ENCODE measurements at regions not wholly inside any gene's neighbourhood (a gene's known extent, or its start where the extent isn't known, plus 50 kb on each side); places are given as distances from the start of the nearest gene placed in this dataset.

GRCh38 chr16:73636196-73636595 lies 588.3 kb upstream of the ZFHX3 start:
- Histone ChIP-seq H3K9me3 (ENCODE audit: control insufficient read depth, low read length) (no peaks in the 10 kb centered on the region), H3K27me3 (ENCODE audit: control insufficient read depth, insufficient read depth, low read length) (no peaks in the 10 kb centered on the region), H3K36me3 (ENCODE audit: control insufficient read depth, insufficient read depth, low read length) (no peaks in the 10 kb centered on the region), H3K4me1 (ENCODE audit: control insufficient read depth, insufficient read depth, low read length) (no peaks in the 10 kb centered on the region), H3K4me3 (ENCODE audit: low read length) (no peak overlapping the region), H3K9ac (ENCODE audit: low read length) (no peak overlapping the region)

- H3K9ac ChIP-seq (ENCODE audit: low read length): no peak overlapping the region
Measured at GRCh38 chr16:73629011-73629410, 581.1 kb upstream of the ZFHX3 start.

GRCh38 chr16:73617738-73618137 lies 569.8 kb upstream of the ZFHX3 start:
- H3K4me3 ChIP-seq (ENCODE audit: low read length): no peak overlapping the region
- no peaks in the 10 kb centered on the region for H3K9me3 ChIP-seq (ENCODE audit: control insufficient read depth, low read length)
- no peaks in the 10 kb centered on the region for H3K4me1 ChIP-seq (ENCODE audit: control insufficient read depth, insufficient read depth, low read length)
- H3K36me3 ChIP-seq (ENCODE audit: control insufficient read depth, insufficient read depth, low read length): no peaks in the 10 kb centered on the region
- H3K27me3 ChIP-seq (ENCODE audit: control insufficient read depth, insufficient read depth, low read length): no peaks in the 10 kb centered on the region
- no peak overlapping the region for H3K9ac ChIP-seq (ENCODE audit: low read length)

More at GRCh38 chr16:73629011-73629410, 581.1 kb upstream of the ZFHX3 start:
- H3K9me3 ChIP-seq (ENCODE audit: control insufficient read depth, low read length): no peaks in the 10 kb centered on the region
- H3K4me3 ChIP-seq (ENCODE audit: low read length): no peak overlapping the region
- H3K27me3 ChIP-seq (ENCODE audit: control insufficient read depth, insufficient read depth, low read length): no peaks in the 10 kb centered on the region
- no peaks in the 10 kb centered on the region for H3K36me3 ChIP-seq (ENCODE audit: control insufficient read depth, insufficient read depth, low read length)
- H3K4me1 ChIP-seq (ENCODE audit: control insufficient read depth, insufficient read depth, low read length): no peaks in the 10 kb centered on the region

- H3K9me3 ChIP-seq (ENCODE audit: control insufficient read depth, low read length): no peaks in the 10 kb centered on the region
- H3K27me3 ChIP-seq (ENCODE audit: control insufficient read depth, insufficient read depth, low read length): no peaks in the 10 kb centered on the region
- H3K4me3 ChIP-seq (ENCODE audit: low read length): no peak overlapping the region
- H3K36me3 ChIP-seq (ENCODE audit: control insufficient read depth, insufficient read depth, low read length): no peaks in the 10 kb centered on the region
- H3K9ac ChIP-seq (ENCODE audit: low read length): no peak overlapping the region
- H3K4me1 ChIP-seq (ENCODE audit: control insufficient read depth, insufficient read depth, low read length): no peaks in the 10 kb centered on the region
Measured at GRCh38 chr16:73616770-73617169, 568.8 kb upstream of the ZFHX3 start.

GRCh38 chr16:73616166-73616753 lies 568.3 kb upstream of the ZFHX3 start:
- Histone ChIP-seq H3K9me3 (ENCODE audit: control insufficient read depth, low read length) (no peaks in the 10 kb centered on the region), H3K27me3 (ENCODE audit: control insufficient read depth, insufficient read depth, low read length) (no peaks in the 10 kb centered on the region), H3K4me3 (ENCODE audit: low read length) (no peak overlapping the region), H3K4me1 (ENCODE audit: control insufficient read depth, insufficient read depth, low read length) (no peaks in the 10 kb centered on the region), H3K9ac (ENCODE audit: low read length) (no peak overlapping the region), H3K36me3 (ENCODE audit: control insufficient read depth, insufficient read depth, low read length) (no peaks in the 10 kb centered on the region)

- Histone ChIP-seq H3K9me3 (ENCODE audit: control insufficient read depth, low read length) (no peaks in the 10 kb centered on the region), H3K9ac (ENCODE audit: low read length) (no peak overlapping the region), H3K36me3 (ENCODE audit: control insufficient read depth, insufficient read depth, low read length) (no peaks in the 10 kb centered on the region), H3K27me3 (ENCODE audit: control insufficient read depth, insufficient read depth, low read length) (no peaks in the 10 kb centered on the region), H3K4me3 (ENCODE audit: low read length) (no peak overlapping the region), H3K4me1 (ENCODE audit: control insufficient read depth, insufficient read depth, low read length) (no peaks in the 10 kb centered on the region)
Measured at GRCh38 chr16:73615071-73615940, 567.4 kb upstream of the ZFHX3 start.

GRCh38 chr16:73614131-73614530 lies 566.2 kb upstream of the ZFHX3 start:
- H3K9me3 ChIP-seq (ENCODE audit: control insufficient read depth, low read length): no peaks in the 10 kb centered on the region
- H3K9ac ChIP-seq (ENCODE audit: low read length): no peak overlapping the region
- no peaks in the 10 kb centered on the region for H3K36me3 ChIP-seq (ENCODE audit: control insufficient read depth, insufficient read depth, low read length)
- no peaks in the 10 kb centered on the region for H3K4me1 ChIP-seq (ENCODE audit: control insufficient read depth, insufficient read depth, low read length)
- no peak overlapping the region for H3K4me3 ChIP-seq (ENCODE audit: low read length)
- H3K27me3 ChIP-seq (ENCODE audit: control insufficient read depth, insufficient read depth, low read length): peaks cover 3% of the 10 kb centered on the region

GRCh38 chr16:73610605-73611156 lies 562.8 kb upstream of the ZFHX3 start:
- Histone ChIP-seq H3K36me3 (ENCODE audit: control insufficient read depth, insufficient read depth, low read length) (no peaks in the 10 kb centered on the region), H3K4me3 (ENCODE audit: low read length) (no peak overlapping the region), H3K27me3 (ENCODE audit: control insufficient read depth, insufficient read depth, low read length) (peaks cover 3% of the 10 kb centered on the region), H3K4me1 (ENCODE audit: control insufficient read depth, insufficient read depth, low read length) (no peaks in the 10 kb centered on the region), H3K9me3 (ENCODE audit: control insufficient read depth, low read length) (no peaks in the 10 kb centered on the region), H3K9ac (ENCODE audit: low read length) (no peak overlapping the region)

GRCh38 chr16:73610160-73610559 lies 562.2 kb upstream of the ZFHX3 start:
- Histone ChIP-seq H3K27me3 (ENCODE audit: control insufficient read depth, insufficient read depth, low read length) (peaks cover 3% of the 10 kb centered on the region), H3K9me3 (ENCODE audit: control insufficient read depth, low read length) (no peaks in the 10 kb centered on the region), H3K4me1 (ENCODE audit: control insufficient read depth, insufficient read depth, low read length) (no peaks in the 10 kb centered on the region), H3K9ac (ENCODE audit: low read length) (no peak overlapping the region), H3K4me3 (ENCODE audit: low read length) (no peak overlapping the region), H3K36me3 (ENCODE audit: control insufficient read depth, insufficient read depth, low read length) (no peaks in the 10 kb centered on the region)

- Histone ChIP-seq H3K4me3 (ENCODE audit: low read length) (no peak overlapping the region), H3K27me3 (ENCODE audit: control insufficient read depth, insufficient read depth, low read length) (peaks cover 3% of the 10 kb centered on the region), H3K4me1 (ENCODE audit: control insufficient read depth, insufficient read depth, low read length) (no peaks in the 10 kb centered on the region), H3K36me3 (ENCODE audit: control insufficient read depth, insufficient read depth, low read length) (no peaks in the 10 kb centered on the region), H3K9me3 (ENCODE audit: control insufficient read depth, low read length) (no peaks in the 10 kb centered on the region), H3K9ac (ENCODE audit: low read length) (no peak overlapping the region)
Measured at GRCh38 chr16:73608911-73609310, 561.0 kb upstream of the ZFHX3 start.

- no peaks in the 10 kb centered on the region for H3K9me3 ChIP-seq (ENCODE audit: control insufficient read depth, low read length)
- H3K9ac ChIP-seq (ENCODE audit: low read length): no peak overlapping the region
- H3K27me3 ChIP-seq (ENCODE audit: control insufficient read depth, insufficient read depth, low read length): peaks cover 3% of the 10 kb centered on the region
- H3K4me1 ChIP-seq (ENCODE audit: control insufficient read depth, insufficient read depth, low read length): no peaks in the 10 kb centered on the region
- H3K36me3 ChIP-seq (ENCODE audit: control insufficient read depth, insufficient read depth, low read length): no peaks in the 10 kb centered on the region
- H3K4me3 ChIP-seq (ENCODE audit: low read length): no peak overlapping the region
Measured at GRCh38 chr16:73605309-73605708, 557.4 kb upstream of the ZFHX3 start.

GRCh38 chr16:73601911-73602310 lies 554.0 kb upstream of the ZFHX3 start:
- H3K9me3 ChIP-seq (ENCODE audit: control insufficient read depth, low read length): no peaks in the 10 kb centered on the region
- H3K4me1 ChIP-seq (ENCODE audit: control insufficient read depth, insufficient read depth, low read length): no peaks in the 10 kb centered on the region
- no peak overlapping the region for H3K4me3 ChIP-seq (ENCODE audit: low read length)
- H3K27me3 ChIP-seq (ENCODE audit: control insufficient read depth, insufficient read depth, low read length): no peaks in the 10 kb centered on the region
- H3K9ac ChIP-seq (ENCODE audit: low read length): no peak overlapping the region
- no peaks in the 10 kb centered on the region for H3K36me3 ChIP-seq (ENCODE audit: control insufficient read depth, insufficient read depth, low read length)
